ENCODE measurements at regions not wholly inside any gene's neighbourhood (a gene's known extent, or its start where the extent isn't known, plus 50 kb on each side); places are given as distances from the start of the nearest gene placed in this dataset.

- no peaks in the 10 kb centered on the region for H3K36me3 ChIP-seq (replicated peaks in 1 of 2; ENCODE audit: control extremely low read depth in 1 of 2, control insufficient read depth in 1 of 2, extremely low read depth in 1 of 2, insufficient read depth in 2 of 2, low read length in 1 of 2)
- H3K4me3 ChIP-seq (ENCODE audit: control extremely low read depth in 1 of 5, extremely low read depth in 1 of 5, insufficient read depth in 1 of 5, low read depth in 2 of 5, low read length in 4 of 5) = no peak overlapping the region
- ATAC-seq (ENCODE audit: low read depth) (no peak), DNase-seq (no peak)
- no peaks in the 10 kb centered on the region for H3K4me1 ChIP-seq (ENCODE audit: control insufficient read depth in 2 of 2, insufficient read depth in 2 of 2, low read length in 2 of 2)
- H3K9me3 Mint-ChIP-seq (ENCODE audit: insufficient read depth) = no peaks in the 10 kb centered on the region
- H3K27me3 Mint-ChIP-seq = peaks cover 5% of the 10 kb centered on the region
- ChIA-PET CTCF (no interaction called here), POLR2A (no interaction called here)
- H3K4me2 ChIP-seq (replicated peaks; ENCODE audit: low read depth, low read length, poor library complexity, severe bottlenecking) = no peak overlapping the region
- no peak overlapping the region for H3K9ac ChIP-seq (ENCODE audit: low read length)
- H3K4me3 Mint-ChIP-seq = no peak overlapping the region
- TF ChIP-seq EZH2 (IDR thresholded peaks at IDR 0.05; ENCODE audit: borderline replicate concordance, insufficient read depth, low read depth, low read length, poor library complexity, severe bottlenecking) = no peak
- TF ChIP-seq, protein P1, sequence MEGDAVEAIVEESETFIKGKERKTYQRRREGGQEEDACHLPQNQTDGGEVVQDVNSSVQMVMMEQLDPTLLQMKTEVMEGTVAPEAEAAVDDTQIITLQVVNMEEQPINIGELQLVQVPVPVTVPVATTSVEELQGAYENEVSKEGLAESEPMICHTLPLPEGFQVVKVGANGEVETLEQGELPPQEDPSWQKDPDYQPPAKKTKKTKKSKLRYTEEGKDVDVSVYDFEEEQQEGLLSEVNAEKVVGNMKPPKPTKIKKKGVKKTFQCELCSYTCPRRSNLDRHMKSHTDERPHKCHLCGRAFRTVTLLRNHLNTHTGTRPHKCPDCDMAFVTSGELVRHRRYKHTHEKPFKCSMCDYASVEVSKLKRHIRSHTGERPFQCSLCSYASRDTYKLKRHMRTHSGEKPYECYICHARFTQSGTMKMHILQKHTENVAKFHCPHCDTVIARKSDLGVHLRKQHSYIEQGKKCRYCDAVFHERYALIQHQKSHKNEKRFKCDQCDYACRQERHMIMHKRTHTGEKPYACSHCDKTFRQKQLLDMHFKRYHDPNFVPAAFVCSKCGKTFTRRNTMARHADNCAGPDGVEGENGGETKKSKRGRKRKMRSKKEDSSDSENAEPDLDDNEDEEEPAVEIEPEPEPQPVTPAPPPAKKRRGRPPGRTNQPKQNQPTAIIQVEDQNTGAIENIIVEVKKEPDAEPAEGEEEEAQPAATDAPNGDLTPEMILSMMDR (IDR thresholded peaks at IDR 0.05) = no peak
- H3K27me3 ChIP-seq (replicated peaks in 1 of 4; ENCODE audit: control extremely low read depth in 1 of 4, control insufficient read depth in 3 of 4, insufficient read depth in 4 of 4, low read length in 3 of 4) = peaks cover 0 to 2% (median 0%) of the 10 kb centered on the region in 4 experiments
- no peak overlapping the region for H3K27ac ChIP-seq (ENCODE audit: low read length in 2 of 2)
- no peak overlapping the region for H3K27ac Mint-ChIP-seq
- no peaks in the 10 kb centered on the region for H3K4me1 Mint-ChIP-seq
- no peak overlapping the region for H2AFZ ChIP-seq (ENCODE audit: insufficient read depth, low read depth, low read length, poor library complexity, severe bottlenecking)
- H3K9me3 ChIP-seq (ENCODE audit: control extremely low read depth in 1 of 3, control insufficient read depth in 2 of 3, insufficient read depth in 1 of 3, low read length in 2 of 3) = no peaks in the 10 kb centered on the region
- intact Hi-C loops (cut with micrococcal nuclease) = no loop called here
- no peaks in the 10 kb centered on the region for H4K20me1 ChIP-seq (ENCODE audit: control insufficient read depth, insufficient read depth, low read length, poor library complexity, severe bottlenecking)
- no peaks in the 10 kb centered on the region for H3K79me2 ChIP-seq (ENCODE audit: control insufficient read depth, insufficient read depth, low read length)
These were observed 279.0 kb upstream of the ZFP64 start for GRCh38 chr20:52470561-52470960.

DNA sequence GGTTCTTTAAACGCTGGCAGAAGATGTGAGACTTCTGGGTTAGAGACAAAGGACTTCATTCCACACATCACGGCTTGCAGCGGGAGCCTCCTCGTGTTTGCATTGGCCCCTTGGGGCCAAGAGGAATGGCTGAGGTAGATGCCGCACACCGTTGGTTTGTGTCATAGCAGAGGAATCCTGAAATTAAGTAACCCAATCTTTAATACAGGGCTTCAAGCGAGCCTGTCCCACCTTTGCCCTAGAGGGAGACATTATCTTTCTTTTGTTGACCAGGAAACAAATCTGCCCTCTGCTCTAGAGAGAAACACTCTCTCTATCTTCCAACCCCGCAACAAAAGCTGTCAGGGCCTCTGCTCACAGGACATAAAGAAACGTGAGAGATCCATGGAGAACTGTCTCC, 277.5 kb upstream of the ZFP64 start:
- H3K4me1 ChIP-seq (ENCODE audit: control insufficient read depth in 2 of 2, insufficient read depth in 2 of 2, low read length in 2 of 2) = no peaks in the 10 kb centered on the region
- no peak overlapping the region for H2AFZ ChIP-seq (ENCODE audit: insufficient read depth, low read depth, low read length, poor library complexity, severe bottlenecking)
- H3K27me3 ChIP-seq (replicated peaks in 1 of 4; ENCODE audit: control extremely low read depth in 1 of 4, control insufficient read depth in 3 of 4, insufficient read depth in 4 of 4, low read length in 3 of 4) = peaks cover 0 to 2% (median 0%) of the 10 kb centered on the region in 4 experiments
- H3K27ac ChIP-seq (ENCODE audit: low read length in 2 of 2) = no peak overlapping the region
- ChIA-PET CTCF (no interaction called here), POLR2A (no interaction called here)
- H3K9ac ChIP-seq (ENCODE audit: low read length) = no peak overlapping the region
- intact Hi-C loops (cut with micrococcal nuclease) = no loop called here
- no peaks in the 10 kb centered on the region for H3K4me1 Mint-ChIP-seq
- 91% methylated on average over 7 of the region's 9 CpGs for WGBS (ENCODE audit: insufficient coverage)
- H3K4me3 ChIP-seq (ENCODE audit: control extremely low read depth in 1 of 5, extremely low read depth in 1 of 5, insufficient read depth in 1 of 5, low read depth in 2 of 5, low read length in 4 of 5) = no peak overlapping the region
- DNase-seq (no peak), ATAC-seq (ENCODE audit: low read depth) (no peak)
- peaks cover 11% of the 10 kb centered on the region for H3K27me3 Mint-ChIP-seq
- no peaks in the 10 kb centered on the region for H3K36me3 ChIP-seq (replicated peaks in 1 of 2; ENCODE audit: control extremely low read depth in 1 of 2, control insufficient read depth in 1 of 2, extremely low read depth in 1 of 2, insufficient read depth in 2 of 2, low read length in 1 of 2)
- H3K4me2 ChIP-seq (replicated peaks; ENCODE audit: low read depth, low read length, poor library complexity, severe bottlenecking) = no peak overlapping the region
- H3K9me3 Mint-ChIP-seq (ENCODE audit: insufficient read depth) = no peaks in the 10 kb centered on the region
- H3K27ac Mint-ChIP-seq = no peak overlapping the region
- H3K9me3 ChIP-seq (ENCODE audit: control extremely low read depth in 1 of 3, control insufficient read depth in 2 of 3, insufficient read depth in 1 of 3, low read length in 2 of 3) = peaks cover 0 to 12% (median 0%) of the 10 kb centered on the region in 3 donors
- no peaks in the 10 kb centered on the region for H4K20me1 ChIP-seq (ENCODE audit: control insufficient read depth, insufficient read depth, low read length, poor library complexity, severe bottlenecking)
- TF ChIP-seq, protein P1 (IDR thresholded peaks at IDR 0.05) = no peak
- TF ChIP-seq EZH2 (IDR thresholded peaks at IDR 0.05; ENCODE audit: borderline replicate concordance, insufficient read depth, low read depth, low read length, poor library complexity, severe bottlenecking) = no peak
- H3K4me3 Mint-ChIP-seq = no peak overlapping the region
- no peaks in the 10 kb centered on the region for H3K79me2 ChIP-seq (ENCODE audit: control insufficient read depth, insufficient read depth, low read length)
